HG02588 (cell line): ENCODE measurements at regions not wholly inside any gene's neighbourhood (a gene's known extent, or its start where the extent isn't known, plus 50 kb on each side); places are given as distances from the start of the nearest gene placed in this dataset.
"Not testable (repeated sequence)": the region's sequence is repeated elsewhere in the genome, so short reads cannot be mapped to it uniquely, and the experiment has no call there.

Experiments used
- ATAC-seq: cut with Tn5 transposase; IDR thresholded peaks from one replicate; pipeline ENCODE4 v1.9.1; 2021; ENCODE audit warnings: mild to moderate bottlenecking, moderate library complexity; ENCODE audit not compliant: unreplicated experiment

DNA sequence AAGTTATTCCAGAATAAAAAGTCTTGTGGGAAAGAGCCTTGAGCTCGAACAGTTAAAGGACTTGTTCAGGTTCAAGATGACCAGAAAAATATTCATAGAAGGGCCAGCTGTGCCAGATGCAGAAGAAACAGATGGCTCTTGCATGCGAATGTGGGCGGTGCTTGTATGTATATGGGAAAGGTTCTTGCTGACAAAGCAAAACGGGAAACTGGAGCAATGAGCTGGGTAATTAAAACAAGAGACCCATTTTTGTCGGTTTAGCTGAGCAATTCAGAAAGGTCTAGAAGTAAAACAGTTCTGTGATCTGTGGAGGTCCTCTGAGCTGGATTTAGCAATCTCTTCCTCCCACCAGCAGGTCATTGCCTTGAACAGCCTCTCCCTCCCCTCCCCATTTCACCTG, 107.2 kb upstream of the MARK1 start:
- ATAC-seq = no peak

DNA sequence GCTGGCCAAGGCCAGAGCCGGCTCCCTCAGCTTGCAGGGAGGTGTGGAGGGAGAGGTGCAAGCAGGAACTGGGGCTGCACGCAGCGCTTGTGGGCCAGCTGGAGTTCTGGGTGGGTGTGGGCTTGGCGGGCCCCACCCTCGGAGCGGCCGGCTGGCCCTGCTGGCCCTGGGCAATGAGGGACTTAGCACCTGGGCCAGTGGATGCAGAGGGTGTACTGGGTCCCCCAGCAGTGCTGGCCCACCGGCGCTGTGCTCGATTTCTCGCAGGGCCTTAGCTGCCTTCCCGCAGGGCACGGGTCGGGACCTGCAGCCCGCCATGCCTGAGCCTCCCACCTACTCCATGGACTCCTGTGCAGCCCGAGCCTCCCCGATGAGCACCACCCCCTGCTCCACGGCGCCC, 115.6 kb upstream of the MARK1 start:
- not testable (repeated sequence) for ATAC-seq

DNA sequence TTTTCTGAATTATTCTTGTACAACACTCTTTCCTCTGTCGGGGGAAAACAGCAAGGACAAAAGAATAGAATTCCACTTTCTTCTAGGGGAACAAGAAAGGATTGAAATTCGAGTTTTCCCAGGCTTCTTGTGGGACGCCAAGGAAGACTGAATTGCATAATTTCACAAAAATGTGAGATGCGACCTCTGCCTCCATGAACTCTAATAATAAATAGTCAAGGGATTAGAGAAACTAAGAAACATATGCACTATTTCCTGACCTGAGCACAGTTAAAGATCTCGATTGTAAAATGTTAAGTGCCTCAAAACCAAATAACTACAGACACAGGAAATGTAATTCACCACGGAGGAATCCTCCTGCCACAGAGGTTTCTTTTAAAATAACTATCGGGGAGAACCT, 117.3 kb upstream of the MARK1 start:
- ATAC-seq = no peak

DNA sequence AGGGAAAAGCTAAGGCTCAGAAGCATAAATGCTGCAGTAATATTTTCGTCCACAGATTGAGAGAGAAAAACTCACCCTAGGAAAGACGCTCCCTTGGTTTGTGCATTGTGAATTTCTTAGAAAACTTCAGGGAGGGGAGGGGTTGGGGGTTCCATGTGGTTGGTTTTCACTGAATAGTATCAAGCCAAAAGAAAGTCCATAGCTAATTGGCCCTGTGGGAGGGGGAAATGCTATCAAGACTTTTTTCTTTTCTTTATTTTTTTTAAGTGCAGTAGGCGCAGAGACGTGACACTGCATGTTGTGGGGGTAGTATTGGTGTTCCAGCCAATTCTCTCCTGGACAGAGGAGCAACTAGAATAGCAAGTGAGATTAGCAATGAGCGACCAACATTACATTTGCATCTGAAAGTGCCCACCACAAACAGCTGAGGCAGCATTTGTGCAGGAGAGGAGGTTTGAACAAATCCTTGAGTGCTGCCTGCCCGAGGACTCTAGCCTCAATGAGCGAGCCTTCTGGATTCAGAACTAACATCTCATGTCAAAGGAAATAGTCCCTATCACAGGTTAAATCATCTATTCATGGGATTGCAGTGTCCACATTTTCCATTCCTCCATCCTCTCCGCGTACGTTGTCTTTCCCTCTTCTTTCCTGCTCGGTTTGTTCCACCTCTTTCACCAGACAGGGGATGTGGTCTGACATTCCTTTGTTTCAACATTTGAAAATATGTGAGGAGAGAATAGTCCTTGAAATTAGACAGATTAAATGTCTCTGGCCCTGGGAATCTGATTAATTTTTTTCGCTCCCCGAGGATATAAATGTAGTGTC, 118.0 kb upstream of the MARK1 start:
- ATAC-seq = no peak

DNA sequence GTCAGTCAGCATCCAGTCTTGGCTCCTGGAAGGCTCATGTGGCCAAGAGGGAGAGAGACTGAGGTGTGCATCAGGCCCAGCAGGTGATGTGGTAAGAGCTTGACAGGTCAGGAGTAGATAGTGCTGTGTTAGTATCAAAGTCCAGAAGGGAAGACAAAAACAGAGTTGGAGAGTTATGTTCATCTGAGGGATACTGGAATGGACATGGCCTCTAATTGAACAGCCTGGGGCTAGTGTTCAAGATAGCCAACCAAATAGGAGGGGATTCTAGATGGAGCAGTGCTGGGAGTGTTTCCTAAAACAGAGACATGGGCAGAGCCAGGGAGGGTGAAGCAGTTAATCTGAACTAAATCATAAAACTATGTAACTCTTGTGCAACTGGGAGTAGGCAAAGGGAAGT, 120.7 kb upstream of the MARK1 start:
- no peak for ATAC-seq

DNA sequence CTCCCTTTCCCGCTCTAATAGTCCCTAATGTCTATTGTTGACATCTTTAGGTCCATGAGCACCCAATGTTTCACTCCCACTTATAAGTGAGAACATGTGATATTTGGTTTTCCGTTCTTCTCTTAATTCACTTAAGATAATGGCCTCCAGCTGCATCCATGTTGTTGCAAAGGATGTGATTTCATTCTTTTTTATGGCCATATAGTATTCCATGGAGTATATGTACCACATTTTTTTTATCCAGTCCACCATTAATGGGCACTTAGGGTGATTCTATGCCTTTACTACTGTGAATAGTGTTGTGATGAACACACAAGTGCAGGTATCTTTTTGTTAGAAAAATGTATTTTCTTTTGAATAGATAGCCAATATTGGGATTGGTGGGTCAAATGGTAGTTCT, 126.0 kb upstream of the RAB3GAP2 start:
- no peak for ATAC-seq

DNA sequence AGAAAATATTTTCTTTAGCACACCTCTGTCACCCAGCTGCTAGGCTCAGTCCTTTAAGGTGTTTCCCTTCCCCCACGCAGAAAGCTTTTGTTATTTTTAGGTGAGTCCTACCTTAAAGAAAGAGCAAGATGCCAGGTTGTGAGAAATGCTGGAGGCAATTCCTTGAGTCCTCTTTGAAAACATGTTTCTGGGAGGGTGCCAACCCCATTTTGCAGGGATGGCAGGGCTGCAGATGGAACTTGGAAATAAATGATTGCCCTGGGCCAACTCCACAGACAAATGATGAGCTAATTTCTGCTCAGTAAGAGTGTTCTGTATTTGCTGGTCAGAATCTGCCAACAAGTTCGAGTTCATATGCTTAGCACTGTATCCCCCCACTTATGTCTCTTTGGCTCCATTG, 119.2 kb upstream of the RAB3GAP2 start:
- no peak for ATAC-seq

DNA sequence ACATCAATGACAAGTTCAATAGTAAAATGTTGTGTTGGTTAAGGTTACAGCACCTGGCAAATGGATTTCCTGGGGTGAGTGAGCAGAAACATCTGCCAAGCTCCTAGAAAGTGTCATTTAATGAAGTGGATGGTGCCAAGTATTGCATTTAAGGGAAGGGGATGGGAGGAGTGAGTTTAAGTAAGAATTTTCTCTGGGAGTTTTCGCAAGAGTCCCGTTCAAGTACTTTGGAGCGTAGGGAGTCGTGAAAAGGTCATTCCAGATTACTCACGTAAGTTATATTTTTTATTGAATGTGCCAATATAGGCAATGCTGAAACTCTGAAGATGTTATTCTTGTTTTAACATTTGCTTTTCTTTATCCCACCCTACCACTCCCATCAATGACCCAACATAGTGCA, 117.4 kb upstream of the RAB3GAP2 start:
- ATAC-seq = no peak

DNA sequence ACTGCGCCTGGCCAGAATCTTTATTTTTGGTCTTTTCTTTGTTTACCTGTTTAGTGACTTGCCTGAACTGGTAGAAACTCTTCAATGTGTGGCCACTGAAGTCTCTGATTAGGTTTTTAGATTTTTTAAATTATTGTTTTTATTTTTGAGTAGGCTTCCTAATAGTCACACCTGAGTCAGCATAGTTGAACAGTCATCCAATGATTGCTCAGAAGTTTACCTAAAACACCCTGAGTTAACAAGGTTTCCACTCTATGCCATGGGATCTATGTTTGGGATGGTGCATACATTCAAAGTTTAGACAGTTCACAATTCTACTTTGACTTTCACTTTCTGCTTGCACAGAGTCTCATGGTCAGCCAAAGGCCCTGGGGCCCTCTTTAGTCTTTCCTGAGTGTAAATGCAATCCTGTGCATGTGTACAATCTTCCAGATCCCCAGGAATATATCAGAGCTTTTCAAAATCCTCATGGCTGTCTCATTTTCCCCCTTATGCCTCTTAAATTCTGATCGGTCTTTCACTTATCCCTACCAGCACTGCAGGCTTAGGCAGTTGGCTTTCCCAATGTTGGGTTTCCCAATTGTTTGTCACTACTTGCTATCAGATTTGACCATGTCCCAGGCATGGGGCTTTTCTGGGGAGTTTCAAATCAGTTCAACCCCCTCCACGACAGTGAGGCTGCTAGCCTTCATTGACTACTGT, 114.4 kb upstream of the RAB3GAP2 start:
- ATAC-seq = no peak

DNA sequence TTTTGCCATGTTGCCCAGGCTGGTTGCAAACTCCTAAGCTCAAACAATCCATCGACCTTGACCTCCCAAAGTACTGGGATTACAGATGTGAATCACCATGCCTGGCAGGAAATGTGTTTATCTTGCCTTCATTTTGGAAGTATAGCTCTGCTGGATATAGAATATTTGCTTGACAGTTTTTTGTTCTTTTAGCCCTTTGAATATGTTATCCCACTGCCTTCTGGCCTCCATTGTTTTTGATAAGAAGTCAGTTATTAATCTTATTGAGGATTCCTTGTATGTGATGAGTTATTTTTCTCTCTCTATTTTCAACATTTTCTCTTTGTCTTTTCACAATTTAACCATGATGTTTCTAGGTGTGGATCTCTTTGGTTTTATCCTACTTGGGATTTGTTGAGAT, 112.9 kb upstream of the RAB3GAP2 start:
- ATAC-seq = no peak

DNA sequence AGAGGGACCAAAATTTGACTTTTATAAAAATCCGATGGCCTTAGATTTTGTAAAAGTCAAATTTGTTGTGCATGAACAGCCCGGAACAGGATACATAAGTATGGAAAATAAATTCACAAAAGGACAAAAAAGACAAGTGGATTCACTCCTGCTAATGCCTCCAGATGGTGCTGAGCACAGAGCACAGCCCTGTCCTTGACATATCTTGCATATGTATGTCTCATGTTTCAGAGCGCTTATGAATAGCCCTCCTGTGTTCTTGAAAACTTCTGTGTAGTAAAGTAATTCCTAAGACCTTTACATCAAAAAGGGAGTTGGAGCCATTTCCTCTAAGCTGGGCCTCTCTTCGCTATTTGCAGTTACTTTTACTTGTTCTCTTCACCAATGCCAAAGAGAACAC, 110.7 kb upstream of the RAB3GAP2 start:
- ATAC-seq = no peak

DNA sequence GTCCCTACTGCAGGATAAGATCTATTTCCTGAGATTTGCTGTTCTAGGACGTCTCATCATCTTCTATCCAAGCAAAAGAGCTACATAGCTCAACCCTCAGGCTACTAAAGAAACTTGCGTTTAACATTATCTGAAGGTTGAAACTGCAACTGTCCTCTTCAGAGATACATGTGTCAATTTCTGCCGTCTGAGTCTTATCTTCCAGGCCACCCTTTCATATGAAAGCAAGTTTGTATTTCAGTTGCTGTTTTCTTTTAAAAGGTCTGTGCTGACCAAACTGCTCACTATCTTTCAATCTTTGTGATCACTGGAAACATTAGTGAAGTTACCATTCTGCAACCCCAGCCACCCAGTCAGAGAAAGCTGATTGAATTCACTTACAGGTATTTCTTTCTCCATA, 108.6 kb upstream of the RAB3GAP2 start:
- ATAC-seq = no peak

DNA sequence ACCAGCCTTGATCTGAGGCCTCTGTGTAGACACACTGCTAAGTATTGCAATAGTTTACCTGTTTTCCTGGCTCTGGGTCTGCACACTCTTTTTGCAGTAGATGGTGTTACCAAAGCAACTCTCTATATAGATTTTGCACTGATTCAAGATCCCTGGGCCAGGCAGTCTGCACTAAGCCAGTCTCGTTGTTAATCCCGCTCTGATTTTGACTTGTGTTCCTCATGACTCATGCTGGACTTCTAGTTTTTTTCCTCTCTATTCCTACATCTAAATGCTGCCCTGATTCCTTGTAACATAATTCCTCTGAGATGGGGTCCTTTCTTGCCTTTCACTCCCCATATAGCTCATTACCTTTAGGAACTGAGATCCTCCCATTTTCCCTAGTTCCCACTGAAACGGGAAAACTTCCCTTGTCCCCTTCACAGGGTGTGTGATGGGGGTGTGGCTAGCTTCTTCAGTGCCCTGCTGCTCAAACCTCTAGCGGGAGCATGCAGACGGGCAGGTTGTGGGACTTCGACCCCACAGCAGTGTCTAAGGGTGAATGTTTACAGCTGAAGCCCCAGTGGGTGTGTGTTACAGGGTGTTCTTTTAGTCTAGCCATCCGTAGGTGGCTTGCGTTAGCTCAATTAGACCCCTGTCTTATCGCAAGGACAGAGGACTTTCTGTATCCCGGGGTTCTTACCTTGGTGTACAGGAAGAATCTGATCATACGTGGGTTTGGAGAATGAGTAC, 106.5 kb upstream of the RAB3GAP2 start:
- ATAC-seq = no peak

DNA sequence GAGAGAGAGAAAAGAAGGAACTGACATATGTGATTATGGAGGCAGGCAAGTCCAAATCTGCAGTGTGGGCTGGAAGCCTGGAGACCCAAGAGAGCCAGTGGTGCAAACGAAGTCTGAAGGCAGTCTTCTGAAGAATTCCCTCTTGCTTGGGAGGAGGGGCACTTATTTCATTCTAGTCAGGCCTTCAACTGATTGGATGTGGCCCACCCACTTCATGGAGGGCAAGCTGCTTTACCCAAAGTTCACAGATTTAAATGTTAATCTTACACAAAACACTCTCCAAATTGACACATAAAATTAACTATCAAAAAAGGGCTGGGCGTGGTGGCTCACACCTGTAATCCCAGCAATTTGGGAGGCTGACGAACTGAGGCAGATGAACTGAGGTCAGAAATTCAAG, 103.5 kb upstream of the RAB3GAP2 start:
- ATAC-seq = no peak

DNA sequence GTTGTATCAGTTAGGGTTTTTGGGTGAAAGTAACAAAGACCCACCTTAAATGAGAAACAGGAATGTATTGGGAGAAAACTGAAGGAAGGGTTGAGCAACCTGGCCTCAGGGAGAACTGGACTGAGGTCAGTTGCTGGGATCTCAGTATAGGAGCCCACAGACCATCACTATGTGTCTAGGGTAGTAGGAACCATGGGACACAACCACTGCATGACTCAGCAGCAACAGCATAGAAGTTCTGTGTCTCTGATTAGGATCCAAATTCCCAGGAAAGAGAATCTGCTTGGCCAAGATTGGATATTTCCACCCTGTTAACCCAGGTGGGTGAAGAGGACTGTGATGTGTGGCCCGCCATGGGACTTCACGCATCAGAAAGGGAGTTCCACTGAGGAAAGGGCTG, 102.2 kb upstream of the RAB3GAP2 start:
- no peak for ATAC-seq

DNA sequence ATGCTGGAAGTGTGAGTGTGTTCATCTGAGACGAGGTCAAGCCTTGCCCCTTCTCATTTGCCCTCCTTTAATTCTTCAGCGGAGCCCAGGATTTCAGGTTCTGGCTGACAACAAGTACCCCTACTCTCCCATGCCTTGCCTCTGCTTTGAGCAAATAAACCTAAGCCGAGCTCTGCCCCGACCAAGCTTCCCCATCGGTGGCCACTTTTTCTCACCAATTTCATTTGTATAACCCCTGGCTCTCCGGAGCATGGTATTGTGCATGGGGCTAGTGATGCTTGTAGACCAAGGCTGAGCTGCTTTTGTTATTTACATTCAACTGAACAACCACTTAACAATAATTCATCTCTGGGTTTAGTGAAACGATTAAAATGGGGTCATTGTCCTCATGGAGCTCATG, 100.2 kb upstream of the RAB3GAP2 start:
- ATAC-seq = no peak

DNA sequence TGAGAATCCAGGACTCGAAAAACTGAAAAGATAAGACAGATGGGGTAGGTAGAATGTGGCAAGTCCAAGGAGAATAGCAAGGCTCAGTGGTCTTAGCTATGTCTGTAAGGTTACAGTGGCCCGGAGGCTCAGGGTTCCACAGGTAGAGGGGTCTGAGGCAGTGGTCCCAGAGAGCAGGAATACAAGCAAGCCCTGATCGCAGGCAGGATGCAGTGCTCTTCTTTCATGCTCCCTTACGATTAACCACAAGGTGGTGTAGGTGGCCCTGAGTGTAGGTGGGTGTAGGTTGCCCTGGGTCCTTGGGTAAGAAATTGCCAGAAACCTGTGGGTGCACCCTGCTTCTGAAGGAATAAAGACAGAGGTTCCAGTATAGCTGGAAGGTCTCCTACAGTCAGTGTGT, 99.1 kb upstream of the RAB3GAP2 start:
- ATAC-seq = no peak

DNA sequence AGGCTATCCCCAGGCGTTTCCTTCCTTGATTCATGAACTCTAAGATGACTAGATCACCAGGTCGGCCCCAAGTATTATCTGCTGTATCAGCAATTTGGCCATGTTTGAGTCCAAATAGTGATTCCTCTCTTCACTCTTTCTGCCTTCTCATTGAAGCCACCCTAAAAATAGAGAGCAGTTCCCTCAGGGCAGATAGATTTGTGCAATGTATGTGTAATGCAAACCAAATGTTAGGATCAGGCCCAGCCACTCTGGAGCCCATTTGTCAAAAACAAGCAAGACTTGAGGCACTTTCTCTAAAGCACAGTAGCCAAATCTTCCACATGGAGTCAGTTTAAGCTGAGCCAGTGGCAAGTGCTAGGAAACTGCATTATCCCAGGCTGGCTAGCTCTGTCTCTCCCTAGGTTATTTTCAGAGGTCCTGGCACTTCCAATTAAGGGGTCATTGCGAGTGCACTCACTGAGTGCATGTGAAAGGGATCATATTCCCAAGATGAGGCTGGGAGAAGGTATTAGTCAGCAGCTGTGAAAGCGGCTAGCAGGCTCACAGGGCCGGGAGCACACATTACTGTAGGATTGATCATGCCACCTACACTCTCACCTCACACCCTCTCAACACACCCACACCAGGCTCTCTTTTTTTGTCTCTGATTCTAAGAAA, 97.9 kb upstream of the RAB3GAP2 start:
- ATAC-seq = no peak

DNA sequence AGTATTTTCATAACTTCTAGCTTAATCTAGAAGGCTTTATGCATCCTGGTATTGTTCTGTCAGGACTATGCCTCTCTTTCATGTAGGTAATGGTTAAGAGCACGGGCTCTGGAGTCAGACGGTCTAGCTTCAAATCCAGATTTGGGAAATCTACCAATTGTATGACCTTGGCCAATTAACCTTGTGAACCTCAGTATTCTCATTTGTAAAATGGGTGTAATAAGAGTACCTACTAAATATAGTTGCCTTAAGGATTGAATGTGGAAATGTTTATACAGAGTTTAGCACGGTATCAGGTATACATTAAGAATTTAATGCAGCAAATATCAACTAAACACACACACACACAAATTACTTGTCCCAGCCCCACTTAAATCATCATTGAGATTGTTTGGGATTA, 97.3 kb upstream of the RAB3GAP2 start:
- ATAC-seq = no peak

DNA sequence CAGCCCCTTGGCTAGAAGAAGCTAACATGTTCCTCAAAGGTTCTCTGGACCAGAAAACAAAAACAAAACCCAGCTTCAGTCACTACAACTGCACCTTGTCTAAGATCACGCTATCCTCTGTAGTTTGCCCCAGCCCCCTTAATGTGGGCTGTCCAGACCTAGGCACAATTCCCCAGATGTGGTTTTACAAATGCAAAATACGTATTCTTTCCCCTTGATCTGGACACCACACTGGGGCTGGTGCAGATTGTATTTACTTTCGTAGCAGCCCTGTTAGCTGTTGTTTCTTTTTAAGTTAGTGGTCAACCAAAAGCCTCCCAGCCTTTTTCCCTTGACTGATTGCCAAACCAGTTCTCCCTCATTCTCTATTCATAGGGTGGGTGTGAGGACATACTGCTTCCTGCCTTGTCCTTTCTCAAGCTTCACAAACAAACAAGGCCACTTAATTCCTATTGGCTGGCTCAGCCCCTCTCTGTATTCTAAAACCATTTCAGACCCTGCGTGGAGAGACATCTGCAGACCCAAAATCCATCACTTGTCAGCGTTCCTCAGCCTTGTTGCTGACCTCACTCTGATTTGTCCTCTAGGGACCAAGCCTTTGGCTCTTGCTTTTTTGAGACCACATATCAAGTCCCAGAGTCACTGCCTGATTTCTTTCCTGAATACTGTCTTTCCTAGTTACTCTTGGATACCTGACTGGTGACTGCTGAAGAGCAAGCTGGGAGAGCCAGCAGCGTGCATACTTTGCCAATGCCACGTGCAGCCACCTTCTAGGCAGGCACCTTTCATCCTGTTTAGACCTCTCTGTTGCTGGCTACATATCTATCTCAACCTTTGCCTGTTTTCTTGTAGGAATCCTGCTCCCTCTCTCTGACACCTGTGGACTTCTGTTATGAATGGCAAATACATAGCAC, 96.4 kb upstream of the RAB3GAP2 start:
- peak; percentile 52 for ATAC-seq
